ENCODE measurements at regions not wholly inside any gene's neighbourhood (a gene's known extent, or its start where the extent isn't known, plus 50 kb on each side); places are given as distances from the start of the nearest gene placed in this dataset.
A peak's percentile ranks its signal among the peaks of the same experiment; 100 is the strongest.

DNA sequence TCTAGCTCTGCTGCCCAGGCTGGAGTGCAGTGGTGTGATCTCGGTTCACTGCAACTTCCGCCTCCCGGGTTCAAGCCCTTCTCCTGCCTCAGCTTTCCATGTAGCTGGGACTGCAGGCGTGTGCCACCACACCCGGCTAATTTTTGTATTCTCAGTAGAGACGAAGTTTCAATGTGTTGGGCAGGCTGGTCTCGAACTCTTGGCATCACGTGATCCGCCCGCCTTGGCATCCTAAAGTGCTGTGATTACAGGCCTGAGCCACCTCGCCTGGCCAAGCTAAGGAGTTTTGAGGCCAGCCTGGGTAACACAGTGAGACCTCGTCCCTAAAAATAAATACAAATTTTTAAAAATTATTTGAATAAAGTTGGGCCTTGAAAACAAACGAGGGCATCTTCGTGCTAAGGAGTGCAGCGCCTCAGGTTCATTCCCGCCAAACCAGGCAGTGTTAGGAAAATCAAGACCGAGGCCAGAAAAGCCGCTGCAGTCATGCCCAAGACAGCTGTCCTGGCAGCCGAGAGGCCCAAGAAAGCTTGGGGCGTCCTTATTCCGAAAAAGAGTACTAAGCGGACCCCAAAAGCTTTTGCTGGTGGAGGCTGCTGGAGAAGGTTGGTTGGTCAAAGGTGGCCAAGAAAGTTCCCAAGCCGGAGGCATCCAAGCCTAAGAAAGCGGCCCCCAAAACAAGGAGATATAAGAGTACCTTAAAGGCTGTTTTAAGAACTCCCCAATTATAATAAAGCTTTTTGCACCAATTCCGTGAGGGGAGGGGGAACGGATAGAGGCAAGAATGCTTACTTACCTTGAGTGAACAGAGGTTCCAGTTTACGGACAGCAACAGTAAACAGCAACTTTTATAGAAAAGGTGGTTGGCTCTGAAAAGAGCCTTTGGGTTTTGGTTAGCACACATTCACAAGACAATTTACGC, 109.0 kb downstream of the HFE start:
- peak; percentile 25 for DNase-seq (ENCODE audit: low read depth, low spot score)
- in situ Hi-C loops (cut with HindIII; ENCODE audit: low sequenced_read_pairs), result no loop called here
- TF ChIP-seq, protein P1, sequence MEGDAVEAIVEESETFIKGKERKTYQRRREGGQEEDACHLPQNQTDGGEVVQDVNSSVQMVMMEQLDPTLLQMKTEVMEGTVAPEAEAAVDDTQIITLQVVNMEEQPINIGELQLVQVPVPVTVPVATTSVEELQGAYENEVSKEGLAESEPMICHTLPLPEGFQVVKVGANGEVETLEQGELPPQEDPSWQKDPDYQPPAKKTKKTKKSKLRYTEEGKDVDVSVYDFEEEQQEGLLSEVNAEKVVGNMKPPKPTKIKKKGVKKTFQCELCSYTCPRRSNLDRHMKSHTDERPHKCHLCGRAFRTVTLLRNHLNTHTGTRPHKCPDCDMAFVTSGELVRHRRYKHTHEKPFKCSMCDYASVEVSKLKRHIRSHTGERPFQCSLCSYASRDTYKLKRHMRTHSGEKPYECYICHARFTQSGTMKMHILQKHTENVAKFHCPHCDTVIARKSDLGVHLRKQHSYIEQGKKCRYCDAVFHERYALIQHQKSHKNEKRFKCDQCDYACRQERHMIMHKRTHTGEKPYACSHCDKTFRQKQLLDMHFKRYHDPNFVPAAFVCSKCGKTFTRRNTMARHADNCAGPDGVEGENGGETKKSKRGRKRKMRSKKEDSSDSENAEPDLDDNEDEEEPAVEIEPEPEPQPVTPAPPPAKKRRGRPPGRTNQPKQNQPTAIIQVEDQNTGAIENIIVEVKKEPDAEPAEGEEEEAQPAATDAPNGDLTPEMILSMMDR (IDR thresholded peaks at IDR 0.05; ENCODE audit: low read depth, low read length), result no peak
- H3K4me3 ChIP-seq (ENCODE audit: low read depth, low read length), result peak overlapping the region; percentile 66

DNA sequence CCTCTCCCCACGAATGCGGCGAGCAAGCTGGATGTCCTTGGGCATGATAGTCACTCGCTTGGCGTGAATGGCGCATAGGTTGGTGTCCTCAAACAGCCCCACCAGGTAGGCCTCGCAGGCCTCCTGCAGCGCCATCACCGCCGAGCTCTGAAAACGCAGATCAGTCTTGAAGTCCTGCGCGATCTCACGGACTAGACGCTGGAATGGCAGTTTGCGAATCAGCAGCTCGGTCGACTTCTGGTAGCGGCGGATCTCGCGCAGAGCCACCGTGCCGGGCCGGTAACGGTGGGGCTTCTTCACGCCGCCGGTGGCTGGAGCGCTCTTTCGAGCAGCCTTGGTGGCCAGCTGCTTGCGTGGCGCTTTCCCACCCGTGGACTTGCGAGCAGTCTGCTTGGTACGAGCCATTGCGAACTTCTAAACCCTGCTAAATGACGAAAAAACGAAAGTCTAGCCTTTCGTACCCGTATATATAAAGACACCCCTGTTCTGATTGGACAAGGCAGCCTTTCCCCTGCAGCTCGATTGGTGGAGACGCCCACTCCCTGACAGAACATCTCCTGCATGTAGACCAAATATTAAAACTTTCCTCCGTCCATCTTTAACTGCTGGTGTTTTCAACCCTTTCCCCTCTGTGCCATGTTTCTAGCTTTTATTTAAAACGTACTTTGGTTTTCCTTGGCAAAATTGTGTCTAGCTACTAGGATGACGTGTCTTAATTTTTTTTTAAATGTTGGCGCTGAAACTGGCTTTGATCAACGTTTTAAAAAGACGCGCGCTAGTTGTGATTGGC, 109.8 kb downstream of the HFE start:
- peak; percentile 95 for DNase-seq (ENCODE audit: low read depth, low spot score)
- H3K4me3 ChIP-seq (ENCODE audit: low read depth, low read length), result peak overlapping the region; percentile 66
- TF ChIP-seq, protein P1 (IDR thresholded peaks at IDR 0.05; ENCODE audit: low read depth, low read length), result peak; percentile 6
- in situ Hi-C loops (cut with HindIII; ENCODE audit: low sequenced_read_pairs), result no loop called here

DNA sequence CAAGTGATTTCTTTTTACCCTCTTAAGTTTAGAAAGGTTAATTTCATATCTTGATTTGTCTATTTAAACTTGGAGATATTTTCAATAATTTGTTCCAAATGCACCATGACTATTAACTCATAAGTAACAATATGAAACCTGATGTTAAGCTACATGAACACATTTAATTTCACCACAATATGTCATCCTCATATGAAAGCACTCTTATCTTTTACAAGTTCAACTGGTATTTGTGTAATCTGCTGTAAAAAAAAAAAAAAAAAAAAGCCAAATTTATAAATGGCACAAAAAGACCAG, 110.4 kb downstream of the HFE start:
- H3K4me3 ChIP-seq (ENCODE audit: low read depth, low read length), result peak overlapping the region; percentile 66
- TF ChIP-seq, protein P1 (IDR thresholded peaks at IDR 0.05; ENCODE audit: low read depth, low read length), result no peak
- in situ Hi-C loops (cut with HindIII; ENCODE audit: low sequenced_read_pairs), result no loop called here
- DNase-seq (ENCODE audit: low read depth, low spot score), result no peak

DNA sequence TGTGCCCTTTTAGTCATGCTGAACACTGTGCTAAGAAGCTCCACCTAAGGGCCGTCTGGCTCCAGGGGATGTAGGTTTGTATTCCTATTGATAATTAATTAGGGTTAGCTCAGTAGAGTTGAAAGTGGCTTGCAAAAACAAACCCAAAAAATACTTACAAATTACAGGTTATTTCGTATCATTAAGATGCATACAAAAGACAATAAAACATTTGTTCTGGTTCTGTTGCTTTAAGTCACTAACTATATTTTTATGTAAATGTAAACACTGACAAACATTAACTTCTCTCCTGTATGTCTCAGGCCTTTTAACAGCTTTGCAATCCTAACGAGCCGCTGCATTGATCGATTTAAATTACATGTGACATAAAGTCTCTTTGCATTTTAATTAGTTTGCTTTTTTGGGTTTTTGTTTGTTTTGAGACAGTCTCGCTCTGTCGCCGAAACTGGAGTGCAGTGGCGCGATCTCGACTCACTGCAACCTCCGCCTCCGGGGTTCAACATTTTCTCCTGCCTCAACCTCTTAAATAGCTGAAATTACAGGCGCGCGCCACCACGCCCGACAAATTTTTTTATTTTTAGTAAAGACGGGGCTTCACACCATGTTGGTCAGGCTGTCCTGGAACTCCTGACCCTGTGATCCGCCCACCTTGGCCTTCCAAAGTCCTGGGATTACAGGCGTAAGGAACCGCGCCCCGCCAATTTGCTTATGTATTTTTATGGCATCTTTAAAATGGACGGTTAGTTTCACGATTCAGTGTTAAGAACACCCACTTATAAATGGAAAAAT, 110.9 kb downstream of the HFE start:
- peak overlapping the region; percentile 66 for H3K4me3 ChIP-seq (ENCODE audit: low read depth, low read length)
- peak; percentile 49 for DNase-seq (ENCODE audit: low read depth, low spot score)
- in situ Hi-C loops (cut with HindIII; ENCODE audit: low sequenced_read_pairs), result no loop called here
- TF ChIP-seq, protein P1 (IDR thresholded peaks at IDR 0.05; ENCODE audit: low read depth, low read length), result peak; percentile 12

DNA sequence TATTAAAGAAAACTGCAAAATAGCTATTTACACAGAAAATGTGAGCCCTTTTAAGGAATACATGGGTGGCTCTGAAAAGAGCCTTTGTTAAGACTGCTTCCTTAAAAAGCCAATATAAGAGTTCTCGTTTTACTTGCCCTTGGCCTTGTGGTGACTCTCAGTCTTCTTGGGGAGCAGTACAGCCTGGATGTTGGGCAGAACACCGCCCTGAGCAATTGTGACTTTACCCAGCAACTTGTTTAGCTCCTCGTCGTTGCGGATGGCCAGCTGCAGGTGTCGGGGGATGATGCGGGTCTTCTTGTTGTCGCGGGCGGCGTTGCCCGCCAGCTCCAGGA, 111.5 kb downstream of the HFE start:
- peak overlapping the region; percentile 66 for H3K4me3 ChIP-seq (ENCODE audit: low read depth, low read length)
- in situ Hi-C loops (cut with HindIII; ENCODE audit: low sequenced_read_pairs), result no loop called here
- TF ChIP-seq, protein P1 (IDR thresholded peaks at IDR 0.05; ENCODE audit: low read depth, low read length), result no peak
- DNase-seq (ENCODE audit: low read depth, low spot score), result peak; percentile 66

DNA sequence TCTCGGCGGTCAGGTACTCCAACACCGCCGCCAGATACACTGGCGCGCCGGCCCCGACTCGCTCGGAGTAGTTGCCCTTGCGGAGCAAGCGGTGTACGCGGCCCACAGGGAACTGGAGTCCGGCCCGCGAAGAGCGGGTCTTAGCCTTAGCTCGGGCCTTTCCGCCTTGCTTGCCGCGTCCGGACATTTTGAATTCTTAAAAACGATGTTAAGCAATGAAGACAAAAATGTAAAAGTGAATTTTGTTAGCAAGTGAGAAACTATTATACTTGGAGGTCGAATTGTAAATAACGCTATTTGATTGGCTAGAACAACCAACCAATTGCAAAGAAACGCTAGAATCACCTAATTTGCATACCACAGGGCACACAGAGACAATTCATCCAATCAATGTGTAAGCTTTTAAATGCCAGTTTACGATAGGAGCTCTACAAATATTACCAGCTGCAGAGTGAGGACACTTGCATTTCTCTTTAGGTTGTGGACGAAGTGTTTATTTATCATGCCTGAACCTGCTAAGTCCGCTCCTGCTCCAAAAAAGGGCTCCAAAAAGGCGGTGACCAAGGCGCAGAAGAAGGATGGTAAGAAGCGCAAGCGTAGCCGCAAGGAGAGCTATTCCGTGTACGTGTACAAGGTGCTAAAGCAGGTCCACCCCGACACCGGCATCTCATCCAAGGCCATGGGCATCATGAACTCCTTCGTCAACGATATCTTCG, 112.0 kb downstream of the HFE start:
- peak; percentile 97 for DNase-seq (ENCODE audit: low read depth, low spot score)
- TF ChIP-seq, protein P1 (IDR thresholded peaks at IDR 0.05; ENCODE audit: low read depth, low read length), result no peak
- in situ Hi-C loops (cut with HindIII; ENCODE audit: low sequenced_read_pairs), result no loop called here
- peak overlapping the region; percentile 66 for H3K4me3 ChIP-seq (ENCODE audit: low read depth, low read length)

Data from astrocyte of the spinal cord (primary cell).